ENCODE measurements at regions not wholly inside any gene's neighbourhood (a gene's known extent, or its start where the extent isn't known, plus 50 kb on each side); places are given as distances from the start of the nearest gene placed in this dataset.

DNA sequence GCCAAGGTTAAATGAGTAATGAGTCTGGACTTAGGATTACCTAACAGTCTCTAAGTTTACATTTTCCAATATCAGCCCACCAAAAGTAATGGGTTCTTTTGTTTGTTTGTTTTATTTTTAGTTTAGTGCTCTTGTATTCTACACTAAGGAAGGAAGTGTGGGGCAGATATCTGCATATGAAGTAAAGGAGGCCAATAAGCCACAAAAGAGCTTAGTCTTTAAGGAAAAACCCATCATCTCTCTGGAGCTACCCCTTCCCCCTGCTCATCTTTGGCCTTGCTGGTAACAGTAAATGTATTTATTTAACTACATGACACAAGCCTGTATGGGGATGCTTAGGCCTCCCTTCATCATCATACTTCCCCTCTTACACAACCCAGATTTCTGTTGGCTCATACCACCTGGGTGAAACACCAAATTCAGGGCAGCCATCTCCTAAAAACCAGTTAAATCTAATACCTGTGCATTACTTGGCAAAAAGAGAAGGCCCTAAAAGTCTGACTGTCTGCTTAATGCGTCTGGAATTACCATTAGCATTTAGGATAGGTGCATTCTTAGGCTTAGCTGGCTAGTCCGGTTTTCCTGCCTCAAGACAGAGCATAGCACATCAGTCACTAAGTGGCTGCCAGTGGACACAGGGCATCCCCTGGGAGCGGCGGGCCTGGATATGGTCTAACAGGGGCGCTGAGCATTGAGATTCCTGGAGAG lies 96.8 kb upstream of the ADGRL2 start:
- Mint-ChIP-seq H3K9me3 (ENCODE audit: unreplicated experiment) (no peaks in the 10 kb centered on the region), H3K27ac (ENCODE audit: unreplicated experiment) (no peak overlapping the region), H3K36me3 (ENCODE audit: insufficient read depth, unreplicated experiment) (no peaks in the 10 kb centered on the region), H3K4me1 (ENCODE audit: low read depth, unreplicated experiment) (peaks cover 22% of the 10 kb centered on the region), H3K27me3 (ENCODE audit: insufficient read depth, unreplicated experiment) (no peaks in the 10 kb centered on the region), H3K4me3 (ENCODE audit: unreplicated experiment) (no peak overlapping the region)
- intact Hi-C loops (cut with micrococcal nuclease; ENCODE audit: unreplicated experiment), result no loop called here
- Histone ChIP-seq H3K4me3 (ENCODE audit: low read depth, low read length) (no peak overlapping the region), H3K36me3 (ENCODE audit: control insufficient read depth, insufficient read depth, low read length) (no peaks in the 10 kb centered on the region), H3K27me3 (replicated peaks; ENCODE audit: control insufficient read depth, insufficient read depth, low read length) (no peaks in the 10 kb centered on the region), H3K9me3 (no peaks in the 10 kb centered on the region), H3K4me1 (peaks cover 12% of the 10 kb centered on the region; the same call in 1 of the 2 replicates)
- TF ChIP-seq, protein P1, sequence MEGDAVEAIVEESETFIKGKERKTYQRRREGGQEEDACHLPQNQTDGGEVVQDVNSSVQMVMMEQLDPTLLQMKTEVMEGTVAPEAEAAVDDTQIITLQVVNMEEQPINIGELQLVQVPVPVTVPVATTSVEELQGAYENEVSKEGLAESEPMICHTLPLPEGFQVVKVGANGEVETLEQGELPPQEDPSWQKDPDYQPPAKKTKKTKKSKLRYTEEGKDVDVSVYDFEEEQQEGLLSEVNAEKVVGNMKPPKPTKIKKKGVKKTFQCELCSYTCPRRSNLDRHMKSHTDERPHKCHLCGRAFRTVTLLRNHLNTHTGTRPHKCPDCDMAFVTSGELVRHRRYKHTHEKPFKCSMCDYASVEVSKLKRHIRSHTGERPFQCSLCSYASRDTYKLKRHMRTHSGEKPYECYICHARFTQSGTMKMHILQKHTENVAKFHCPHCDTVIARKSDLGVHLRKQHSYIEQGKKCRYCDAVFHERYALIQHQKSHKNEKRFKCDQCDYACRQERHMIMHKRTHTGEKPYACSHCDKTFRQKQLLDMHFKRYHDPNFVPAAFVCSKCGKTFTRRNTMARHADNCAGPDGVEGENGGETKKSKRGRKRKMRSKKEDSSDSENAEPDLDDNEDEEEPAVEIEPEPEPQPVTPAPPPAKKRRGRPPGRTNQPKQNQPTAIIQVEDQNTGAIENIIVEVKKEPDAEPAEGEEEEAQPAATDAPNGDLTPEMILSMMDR (IDR thresholded peaks at IDR 0.05; ENCODE audit: insufficient read depth in 1 of 2, low read depth in 1 of 2, low read length in 1 of 2, severe bottlenecking in 1 of 2, unreplicated experiment in 1 of 2), result no peak
- ChIA-PET CTCF (no interaction called here), POLR2A (no interaction called here)
- BruUV-seq (replicated peaks), result no TSS peak
- DNase-seq, result peak in 1 of 2 experiments; percentile 40

DNA sequence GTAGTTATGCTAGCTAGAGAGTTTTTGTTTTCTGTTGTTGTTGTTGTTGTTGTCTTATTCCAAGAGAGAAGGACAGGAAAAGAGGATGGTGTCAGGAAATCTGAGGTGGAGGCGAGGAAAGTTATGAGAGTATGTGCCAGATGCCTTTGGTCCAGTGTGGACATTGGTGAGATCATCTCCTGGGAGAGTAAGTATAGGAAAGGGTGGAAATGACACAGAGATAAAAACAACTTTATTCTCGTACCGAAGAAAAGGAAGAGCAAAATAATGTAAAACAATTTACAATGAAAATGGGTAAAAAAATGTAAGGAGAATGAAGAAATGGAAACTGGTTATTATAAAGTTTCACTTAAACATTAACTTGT lies 97.4 kb upstream of the ADGRL2 start:
- no peaks in the 10 kb centered on the region for H3K36me3 Mint-ChIP-seq (ENCODE audit: insufficient read depth, unreplicated experiment)
- Histone ChIP-seq H3K4me3 (ENCODE audit: low read depth, low read length) (no peak overlapping the region), H3K36me3 (ENCODE audit: control insufficient read depth, insufficient read depth, low read length) (no peaks in the 10 kb centered on the region), H3K9me3 (no peaks in the 10 kb centered on the region), H3K27me3 (replicated peaks; ENCODE audit: control insufficient read depth, insufficient read depth, low read length) (no peaks in the 10 kb centered on the region), H3K4me1 (peaks cover 12% of the 10 kb centered on the region; the same call in 1 of the 2 replicates)
- H3K4me1 Mint-ChIP-seq (ENCODE audit: low read depth, unreplicated experiment), result peaks cover 22% of the 10 kb centered on the region
- H3K27me3 Mint-ChIP-seq (ENCODE audit: insufficient read depth, unreplicated experiment), result no peaks in the 10 kb centered on the region
- intact Hi-C loops (cut with micrococcal nuclease; ENCODE audit: unreplicated experiment), result no loop called here
- no peak overlapping the region for H3K27ac Mint-ChIP-seq (ENCODE audit: unreplicated experiment)
- H3K9me3 Mint-ChIP-seq (ENCODE audit: unreplicated experiment), result no peaks in the 10 kb centered on the region
- TF ChIP-seq, protein P1 (IDR thresholded peaks at IDR 0.05; ENCODE audit: insufficient read depth in 1 of 2, low read depth in 1 of 2, low read length in 1 of 2, severe bottlenecking in 1 of 2, unreplicated experiment in 1 of 2), result no peak
- CTCF ChIA-PET, result no interaction called here
- BruUV-seq (replicated peaks), result no TSS peak
- H3K4me3 Mint-ChIP-seq (ENCODE audit: unreplicated experiment), result peak overlapping the region; percentile 1
- DNase-seq, result no peak
- POLR2A ChIA-PET, result no interaction called here

DNA sequence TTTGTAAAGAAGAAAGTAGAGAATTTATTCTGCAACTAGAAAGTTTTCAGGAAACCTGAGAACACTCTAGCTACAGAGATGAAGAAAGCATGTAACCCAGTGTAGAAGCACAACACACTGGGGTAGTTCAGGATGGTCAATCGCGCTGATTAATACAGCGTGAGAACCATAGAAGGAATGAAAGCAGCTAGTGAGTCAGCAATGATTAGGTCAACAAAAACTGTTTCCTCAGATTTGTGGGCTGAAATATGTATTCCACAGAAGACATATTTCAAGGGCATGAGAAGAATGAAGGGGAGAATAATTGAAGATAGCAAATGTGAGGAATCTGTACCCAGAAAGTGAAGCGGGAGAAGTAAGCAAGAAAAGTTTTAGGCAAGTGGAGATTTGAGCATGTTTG lies 97.8 kb upstream of the ADGRL2 start:
- CTCF ChIA-PET, result no interaction called here
- Mint-ChIP-seq H3K4me1 (ENCODE audit: low read depth, unreplicated experiment) (peaks cover 22% of the 10 kb centered on the region), H3K9me3 (ENCODE audit: unreplicated experiment) (no peaks in the 10 kb centered on the region), H3K27ac (ENCODE audit: unreplicated experiment) (no peak overlapping the region), H3K36me3 (ENCODE audit: insufficient read depth, unreplicated experiment) (no peaks in the 10 kb centered on the region), H3K27me3 (ENCODE audit: insufficient read depth, unreplicated experiment) (no peaks in the 10 kb centered on the region), H3K4me3 (ENCODE audit: unreplicated experiment) (peak overlapping the region; percentile 1)
- BruUV-seq (replicated peaks), result no TSS peak
- H3K27me3 ChIP-seq (replicated peaks; ENCODE audit: control insufficient read depth, insufficient read depth, low read length), result no peaks in the 10 kb centered on the region
- TF ChIP-seq, protein P1 (IDR thresholded peaks at IDR 0.05; ENCODE audit: insufficient read depth in 1 of 2, low read depth in 1 of 2, low read length in 1 of 2, severe bottlenecking in 1 of 2, unreplicated experiment in 1 of 2), result no peak
- H3K36me3 ChIP-seq (ENCODE audit: control insufficient read depth, insufficient read depth, low read length), result no peaks in the 10 kb centered on the region
- DNase-seq, result no peak
- no peak overlapping the region for H3K4me3 ChIP-seq (ENCODE audit: low read depth, low read length)
- H3K9me3 ChIP-seq, result no peaks in the 10 kb centered on the region
- POLR2A ChIA-PET, result no interaction called here
- intact Hi-C loops (cut with micrococcal nuclease; ENCODE audit: unreplicated experiment), result no loop called here
- peaks cover 12% of the 10 kb centered on the region; the same call in 1 of the 2 replicates for H3K4me1 ChIP-seq

All from Caco-2 (cell line).